Activated B cell treated with CpG ODN at 0.5 μM for 24 hours (primary cell): ENCODE measurements at regions not wholly inside any gene's neighbourhood (a gene's known extent, or its start where the extent isn't known, plus 50 kb on each side); places are given as distances from the start of the nearest gene placed in this dataset.

Source experiments
- ATAC-seq: fragments of 200-7000 bp; cut with Tn5 transposase; one replicate; pipeline ENCODE4 v1.10.0; 2021; ENCODE audit warnings: low read depth, mild to moderate bottlenecking, moderate library complexity
- CTCF ChIA-PET: fragments of 350-600 bp; sonication (Branson Sonifier 250); formaldehyde crosslinking; loops from one replicate; lab custom pipeline; 2021; ENCODE audit warnings: antibody characterized with exemption; lab: Charles Lee
- POLR2A ChIA-PET: fragments of 350-600 bp; sonication (Branson Sonifier 250); formaldehyde crosslinking; loops from one replicate; lab custom pipeline; 2021; ENCODE audit warnings: antibody characterized with exemption; lab: Charles Lee
- DNase-seq: peaks from one replicate; pipeline ENCODE4 v3.0.0; 2022
- H3K27ac Mint-ChIP-seq: one replicate; pipeline ENCODE4 v1.8.0; 2020; ENCODE audit warnings: mixed read lengths
- H3K27me3 Mint-ChIP-seq: one replicate; pipeline ENCODE4 v1.8.0; 2021; ENCODE audit warnings: mixed read lengths
- H3K36me3 Mint-ChIP-seq: one replicate; pipeline ENCODE4 v1.8.0; 2021; ENCODE audit warnings: low read depth, mixed read lengths
- H3K4me1 Mint-ChIP-seq: one replicate; pipeline ENCODE4 v1.8.0; 2021; ENCODE audit warnings: mixed read lengths
- H3K4me3 Mint-ChIP-seq: one replicate; pipeline ENCODE4 v1.8.0; 2020; ENCODE audit warnings: mild to moderate bottlenecking, mixed read lengths
- H3K9me3 Mint-ChIP-seq: one replicate; pipeline ENCODE4 v1.8.0; 2020; ENCODE audit warnings: mixed read lengths
- CTCF ChIP-seq: fragments of 200-600 bp; IDR thresholded peaks from one replicate; pipeline ENCODE4 v1.8.0; 2022; ENCODE audit warnings: antibody characterized with exemption, mild to moderate bottlenecking
- intact Hi-C: fragments of 100-400 bp; cut with micrococcal nuclease; formaldehyde crosslinking; loops from one replicate; pipeline ENCODE4 v1.15.1; 2024

GRCh38 chr10:10538326-10538725 lies 479.3 kb upstream of the CELF2 start:
- Mint-ChIP-seq H3K36me3 (no peaks in the 10 kb centered on the region), H3K27me3 (no peaks in the 10 kb centered on the region), H3K4me3 (no peak overlapping the region), H3K9me3 (no peaks in the 10 kb centered on the region), H3K4me1 (no peaks in the 10 kb centered on the region), H3K27ac (no peak overlapping the region)
- intact Hi-C loops: no loop called here
- ATAC-seq: no peak
- DNase-seq: no peak
- POLR2A ChIA-PET: no interaction called here
- CTCF ChIA-PET: no interaction called here
- no peak for TF ChIP-seq CTCF

GRCh38 chr10:10540398-10540797 lies 477.3 kb upstream of the CELF2 start:
- ATAC-seq (no peak), DNase-seq (no peak)
- intact Hi-C loops: no loop called here
- no peak for TF ChIP-seq CTCF
- Mint-ChIP-seq H3K4me3 (no peak overlapping the region), H3K27me3 (no peaks in the 10 kb centered on the region), H3K27ac (no peak overlapping the region), H3K36me3 (no peaks in the 10 kb centered on the region), H3K9me3 (no peaks in the 10 kb centered on the region), H3K4me1 (no peaks in the 10 kb centered on the region)
- CTCF ChIA-PET: no interaction called here
- POLR2A ChIA-PET: no interaction called here

- Mint-ChIP-seq H3K36me3 (no peaks in the 10 kb centered on the region), H3K4me1 (no peaks in the 10 kb centered on the region), H3K4me3 (no peak overlapping the region), H3K27me3 (no peaks in the 10 kb centered on the region), H3K27ac (no peak overlapping the region), H3K9me3 (no peaks in the 10 kb centered on the region)
- intact Hi-C loops: no loop called here
- TF ChIP-seq CTCF: no peak
- no peak for DNase-seq
- ChIA-PET CTCF (no interaction called here), POLR2A (no interaction called here)
- ATAC-seq: no peak
These were observed 475.2 kb upstream of the CELF2 start for GRCh38 chr10:10542477-10542876.

- no peaks in the 10 kb centered on the region for H3K9me3 Mint-ChIP-seq
- no peaks in the 10 kb centered on the region for H3K27me3 Mint-ChIP-seq
- ATAC-seq: no peak
- no peak for TF ChIP-seq CTCF
- ChIA-PET POLR2A (no interaction called here), CTCF (no interaction called here)
- H3K4me3 Mint-ChIP-seq: no peak overlapping the region
- intact Hi-C loops: no loop called here
- no peak for DNase-seq
- no peak overlapping the region for H3K27ac Mint-ChIP-seq
- no peaks in the 10 kb centered on the region for H3K4me1 Mint-ChIP-seq
- H3K36me3 Mint-ChIP-seq: no peaks in the 10 kb centered on the region
These were observed 472.8 kb upstream of the CELF2 start for GRCh38 chr10:10544890-10545289.

GRCh38 chr10:10545771-10546170 lies 471.9 kb upstream of the CELF2 start:
- no peak for TF ChIP-seq CTCF
- ChIA-PET POLR2A (no interaction called here), CTCF (no interaction called here)
- H3K4me1 Mint-ChIP-seq: no peaks in the 10 kb centered on the region
- no peak overlapping the region for H3K27ac Mint-ChIP-seq
- DNase-seq (no peak), ATAC-seq (no peak)
- H3K36me3 Mint-ChIP-seq: no peaks in the 10 kb centered on the region
- no peaks in the 10 kb centered on the region for H3K27me3 Mint-ChIP-seq
- H3K4me3 Mint-ChIP-seq: no peak overlapping the region
- no peaks in the 10 kb centered on the region for H3K9me3 Mint-ChIP-seq
- intact Hi-C loops: no loop called here
